T-helper 2 cell treated with Interferon-gamma antibody and Interleukin-4, amounts not matched to agents 5 μg/mL and 100 μg/mL, for 36 hours (primary cell): ENCODE measurements at regions not wholly inside any gene's neighbourhood (a gene's known extent, or its start where the extent isn't known, plus 50 kb on each side); places are given as distances from the start of the nearest gene placed in this dataset.

Experiments
- DNase-seq: peaks from one replicate; pipeline ENCODE4 v3.0.0; 2021; ENCODE audit warnings: low spot score
- H3K27ac Mint-ChIP-seq: one replicate; pipeline ENCODE4 v1.8.0; 2021; ENCODE audit warnings: mild to moderate bottlenecking, mixed read lengths
- H3K27me3 Mint-ChIP-seq: one replicate; pipeline ENCODE4 v1.8.0; 2021; ENCODE audit warnings: low read depth, mixed read lengths
- H3K36me3 Mint-ChIP-seq: one replicate; pipeline ENCODE4 v1.8.0; 2021; ENCODE audit warnings: low read depth, mixed read lengths
- H3K4me1 Mint-ChIP-seq: one replicate; pipeline ENCODE4 v1.8.0; 2021; ENCODE audit warnings: low read depth, mixed read lengths
- H3K4me3 Mint-ChIP-seq: one replicate; pipeline ENCODE4 v1.8.0; 2022; ENCODE audit warnings: mild to moderate bottlenecking, moderate library complexity, mixed read lengths
- H3K9me3 Mint-ChIP-seq: one replicate; pipeline ENCODE4 v1.8.0; 2021; ENCODE audit warnings: mixed read lengths

DNA sequence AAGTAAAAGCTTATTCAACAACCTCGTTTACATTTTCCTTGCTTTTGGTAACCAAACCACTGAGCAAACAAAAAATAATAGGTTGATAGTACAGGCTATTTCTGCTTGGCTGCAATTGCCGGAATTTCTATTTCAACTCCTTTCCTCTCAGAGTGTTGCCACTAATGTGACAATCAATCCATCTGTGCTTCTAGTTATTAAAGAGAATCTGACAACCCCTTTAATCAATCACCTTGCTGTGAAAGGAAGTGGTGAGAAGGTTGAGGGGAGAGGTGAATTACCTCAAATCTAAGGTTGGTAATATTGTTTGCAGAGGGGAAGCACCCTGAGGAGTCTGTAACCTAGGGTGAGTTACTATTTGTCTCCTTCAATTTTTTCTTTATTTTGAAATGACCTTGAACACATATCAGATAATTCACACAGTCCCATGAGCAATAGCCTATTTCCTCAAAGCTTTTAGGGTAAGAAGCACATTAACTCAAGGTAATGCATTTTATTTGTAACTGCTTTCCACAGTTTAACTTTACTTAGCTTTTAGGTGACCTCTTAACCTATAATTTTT is 603.4 kb downstream of the MMUT start:
- H3K9me3 Mint-ChIP-seq: peaks cover 15% of the 10 kb centered on the region
- no peak overlapping the region for H3K27ac Mint-ChIP-seq
- H3K4me1 Mint-ChIP-seq: no peaks in the 10 kb centered on the region
- no peak for DNase-seq
- H3K36me3 Mint-ChIP-seq: no peaks in the 10 kb centered on the region
- H3K27me3 Mint-ChIP-seq: no peaks in the 10 kb centered on the region
- H3K4me3 Mint-ChIP-seq: no peak overlapping the region

GRCh38 chr6:48845219-48845618 is 617.8 kb downstream of the MMUT start:
- H3K27ac Mint-ChIP-seq: no peak overlapping the region
- no peaks in the 10 kb centered on the region for H3K4me1 Mint-ChIP-seq
- H3K27me3 Mint-ChIP-seq: no peaks in the 10 kb centered on the region
- no peaks in the 10 kb centered on the region for H3K36me3 Mint-ChIP-seq
- peaks cover 58% of the 10 kb centered on the region for H3K9me3 Mint-ChIP-seq
- DNase-seq: no peak
- H3K4me3 Mint-ChIP-seq: no peak overlapping the region

DNA sequence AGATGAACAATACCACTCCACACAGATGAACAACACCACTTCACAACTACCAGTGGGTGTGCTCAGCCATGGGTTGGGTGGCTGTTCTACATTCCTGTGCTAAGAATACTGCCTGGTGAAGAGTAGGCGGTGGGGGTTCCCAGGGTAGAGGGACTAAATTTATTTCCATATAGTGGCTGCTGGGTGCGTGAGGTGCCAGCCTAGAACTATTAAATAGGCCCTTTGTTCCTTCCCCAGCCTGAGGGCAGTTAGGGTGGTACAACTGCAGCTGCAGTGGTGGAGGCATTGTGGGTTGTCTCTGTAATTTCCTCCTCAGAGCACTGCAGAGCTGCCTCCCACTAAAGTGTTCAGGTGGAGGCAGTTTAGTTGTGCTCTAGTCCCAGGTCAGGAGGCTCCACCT is 618.4 kb downstream of the MMUT start:
- H3K4me1 Mint-ChIP-seq: no peaks in the 10 kb centered on the region
- peaks cover 57% of the 10 kb centered on the region for H3K9me3 Mint-ChIP-seq
- H3K4me3 Mint-ChIP-seq: no peak overlapping the region
- no peak for DNase-seq
- H3K27me3 Mint-ChIP-seq: no peaks in the 10 kb centered on the region
- H3K27ac Mint-ChIP-seq: no peak overlapping the region
- H3K36me3 Mint-ChIP-seq: no peaks in the 10 kb centered on the region

- H3K4me3 Mint-ChIP-seq: no peak overlapping the region
- H3K27me3 Mint-ChIP-seq: no peaks in the 10 kb centered on the region
- DNase-seq: no peak
- peaks cover 2% of the 10 kb centered on the region for H3K4me1 Mint-ChIP-seq
- no peak overlapping the region for H3K27ac Mint-ChIP-seq
- peaks cover 38% of the 10 kb centered on the region for H3K9me3 Mint-ChIP-seq
- no peaks in the 10 kb centered on the region for H3K36me3 Mint-ChIP-seq
Measured at GRCh38 chr6:48840896-48841295, 622.2 kb downstream of the MMUT start.

GRCh38 chr6:48839206-48839605 is 623.8 kb downstream of the MMUT start:
- peaks cover 32% of the 10 kb centered on the region for H3K9me3 Mint-ChIP-seq
- DNase-seq: no peak
- no peak overlapping the region for H3K4me3 Mint-ChIP-seq
- H3K27me3 Mint-ChIP-seq: no peaks in the 10 kb centered on the region
- H3K27ac Mint-ChIP-seq: no peak overlapping the region
- no peaks in the 10 kb centered on the region for H3K36me3 Mint-ChIP-seq
- H3K4me1 Mint-ChIP-seq: peaks cover 2% of the 10 kb centered on the region

GRCh38 chr6:48837744-48838143 is 625.3 kb downstream of the MMUT start:
- no peak for DNase-seq
- no peak overlapping the region for H3K27ac Mint-ChIP-seq

DNA sequence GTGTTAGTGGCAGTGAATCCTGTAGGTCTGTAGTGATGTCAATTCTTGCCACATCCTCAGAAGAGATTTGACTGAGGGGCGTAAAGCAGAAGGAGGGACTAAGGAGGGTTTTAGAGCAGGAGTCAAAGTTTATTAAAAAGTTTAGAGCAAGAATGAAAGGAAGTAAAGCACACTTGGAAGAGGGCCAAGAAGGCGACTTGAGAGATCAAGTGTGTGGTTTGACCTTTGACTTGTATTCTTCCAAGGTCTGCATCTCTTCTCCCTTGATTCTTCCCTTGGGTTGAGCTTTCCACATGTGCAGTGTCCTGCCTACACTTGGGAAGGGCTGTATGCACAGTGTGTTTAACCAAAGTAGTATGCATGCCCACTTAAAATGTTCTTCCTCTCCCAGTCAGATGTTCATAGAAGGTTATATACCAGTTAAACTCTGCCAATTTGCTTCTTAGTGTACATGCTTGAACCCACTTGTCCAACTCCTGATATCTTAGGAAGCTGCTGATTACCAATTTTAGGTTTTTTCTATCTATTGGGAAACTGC is 627.6 kb downstream of the MMUT start:
- Mint-ChIP-seq H3K4me1 (peaks cover 2% of the 10 kb centered on the region), H3K9me3 (peaks cover 5% of the 10 kb centered on the region), H3K36me3 (no peaks in the 10 kb centered on the region)

More at GRCh38 chr6:48837744-48838143, 625.3 kb downstream of the MMUT start:
- H3K9me3 Mint-ChIP-seq: peaks cover 25% of the 10 kb centered on the region
- H3K4me1 Mint-ChIP-seq: peaks cover 2% of the 10 kb centered on the region
- no peaks in the 10 kb centered on the region for H3K27me3 Mint-ChIP-seq
- H3K36me3 Mint-ChIP-seq: no peaks in the 10 kb centered on the region
- H3K4me3 Mint-ChIP-seq: no peak overlapping the region

DNA sequence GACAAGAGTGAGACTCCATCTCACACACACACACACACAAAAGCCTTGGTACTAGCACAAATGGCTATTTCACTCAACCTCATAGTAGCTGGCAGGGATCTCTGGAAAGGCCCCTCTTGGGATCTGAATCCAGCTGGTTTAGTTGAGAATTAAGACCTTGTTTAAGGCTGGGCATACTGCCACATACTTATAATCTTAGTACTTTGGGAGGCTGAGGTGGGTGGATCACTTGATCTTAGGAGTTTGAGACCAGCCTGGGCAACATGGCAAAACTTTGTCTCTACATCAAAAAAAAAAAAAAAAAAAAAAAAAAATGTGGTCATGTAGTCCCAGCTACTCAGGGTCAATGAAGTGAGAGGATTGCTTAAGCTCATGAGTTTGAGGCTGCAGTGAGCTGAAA is 628.3 kb downstream of the MMUT start:
- Mint-ChIP-seq H3K4me1 (peaks cover 2% of the 10 kb centered on the region), H3K27me3 (no peaks in the 10 kb centered on the region), H3K4me3 (no peak overlapping the region), H3K27ac (no peak overlapping the region), H3K36me3 (no peaks in the 10 kb centered on the region), H3K9me3 (no peaks in the 10 kb centered on the region)
- no peak for DNase-seq

More for the DNA sequence above, 627.6 kb downstream of the MMUT start:
- H3K27ac Mint-ChIP-seq: no peak overlapping the region
- H3K4me3 Mint-ChIP-seq: no peak overlapping the region
- DNase-seq: no peak
- H3K27me3 Mint-ChIP-seq: no peaks in the 10 kb centered on the region

DNA sequence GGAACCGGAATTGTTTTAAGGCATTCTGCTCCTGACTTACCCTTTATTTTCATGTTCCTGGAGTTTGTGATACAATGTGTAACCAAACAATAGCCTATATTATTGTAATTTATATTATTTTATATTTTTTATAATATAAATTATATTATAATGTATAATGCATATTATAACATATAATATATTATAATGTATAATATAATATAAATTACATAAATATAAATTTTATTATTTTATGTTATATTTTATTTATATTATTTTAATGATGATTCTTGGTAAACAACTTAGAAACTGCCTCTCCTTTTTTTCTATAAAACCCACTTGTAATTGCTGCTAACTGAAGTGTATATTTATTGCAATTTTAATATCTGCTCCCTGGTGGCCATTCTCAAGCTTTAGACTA is 629.1 kb downstream of the MMUT start:
- H3K4me3 Mint-ChIP-seq: no peak overlapping the region
- peaks cover 2% of the 10 kb centered on the region for H3K4me1 Mint-ChIP-seq
- H3K27me3 Mint-ChIP-seq: no peaks in the 10 kb centered on the region
- no peak for DNase-seq
- H3K36me3 Mint-ChIP-seq: no peaks in the 10 kb centered on the region
- H3K9me3 Mint-ChIP-seq: no peaks in the 10 kb centered on the region
- no peak overlapping the region for H3K27ac Mint-ChIP-seq

DNA sequence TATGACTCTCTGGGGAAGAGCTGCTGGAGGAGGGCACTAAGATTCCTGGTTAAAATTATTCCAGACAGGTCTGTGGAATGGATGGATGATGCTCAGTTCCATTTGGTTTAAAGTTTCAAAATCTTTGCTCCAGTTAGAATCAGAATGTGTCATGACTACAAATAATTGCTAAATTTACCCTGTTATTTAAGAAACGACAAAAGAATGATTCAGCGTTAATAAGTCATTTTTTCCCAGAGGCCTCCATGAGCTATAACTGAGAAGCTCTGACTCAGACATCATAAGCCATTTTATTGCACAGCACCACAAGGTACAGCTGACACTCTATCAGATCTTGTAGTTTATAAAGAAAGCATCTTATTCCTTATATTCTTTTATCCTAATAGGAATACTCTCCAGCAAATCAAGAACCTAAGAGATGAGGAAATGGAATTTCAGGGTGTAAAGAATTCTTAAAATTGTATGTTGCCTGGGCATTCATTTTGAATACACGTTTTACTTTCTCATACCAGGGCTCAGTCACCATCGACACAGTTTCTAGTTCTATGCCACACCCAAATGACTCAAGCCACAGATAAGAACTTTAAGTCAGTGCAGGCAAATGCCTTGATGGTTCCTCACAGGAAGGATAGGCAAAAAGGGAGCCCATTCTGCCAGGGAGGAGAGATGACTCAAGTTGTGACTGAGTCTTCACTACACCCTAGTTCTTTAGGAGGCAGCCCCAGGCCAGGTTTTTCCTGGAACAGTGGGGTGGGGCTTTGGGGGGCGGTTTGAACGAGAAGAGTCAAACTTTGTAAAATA is 636.0 kb downstream of the MMUT start:
- DNase-seq: no peak
- Mint-ChIP-seq H3K4me1 (no peaks in the 10 kb centered on the region), H3K4me3 (no peak overlapping the region), H3K9me3 (peaks cover 14% of the 10 kb centered on the region), H3K36me3 (no peaks in the 10 kb centered on the region), H3K27me3 (no peaks in the 10 kb centered on the region), H3K27ac (no peak overlapping the region)

- Mint-ChIP-seq H3K9me3 (peaks cover 14% of the 10 kb centered on the region), H3K36me3 (no peaks in the 10 kb centered on the region), H3K27ac (no peak overlapping the region)
Measured at GRCh38 chr6:48826152-48826515, 636.9 kb downstream of the MMUT start.

GRCh38 chr6:48825501-48826151 is 637.4 kb downstream of the MMUT start:
- Mint-ChIP-seq H3K27ac (no peak overlapping the region), H3K36me3 (no peaks in the 10 kb centered on the region), H3K9me3 (peaks cover 14% of the 10 kb centered on the region), H3K27me3 (no peaks in the 10 kb centered on the region), H3K4me1 (no peaks in the 10 kb centered on the region), H3K4me3 (no peak overlapping the region)
- DNase-seq: no peak

More at GRCh38 chr6:48826152-48826515, 636.9 kb downstream of the MMUT start:
- DNase-seq: no peak
- no peak overlapping the region for H3K4me3 Mint-ChIP-seq
- no peaks in the 10 kb centered on the region for H3K27me3 Mint-ChIP-seq
- no peaks in the 10 kb centered on the region for H3K4me1 Mint-ChIP-seq

- H3K9me3 Mint-ChIP-seq: peaks cover 21% of the 10 kb centered on the region
- no peaks in the 10 kb centered on the region for H3K27me3 Mint-ChIP-seq
- DNase-seq: no peak
- no peak overlapping the region for H3K4me3 Mint-ChIP-seq
- no peaks in the 10 kb centered on the region for H3K4me1 Mint-ChIP-seq
- H3K36me3 Mint-ChIP-seq: no peaks in the 10 kb centered on the region
- H3K27ac Mint-ChIP-seq: no peak overlapping the region
Measured at GRCh38 chr6:48818052-48818412, 645.0 kb downstream of the MMUT start.

DNA sequence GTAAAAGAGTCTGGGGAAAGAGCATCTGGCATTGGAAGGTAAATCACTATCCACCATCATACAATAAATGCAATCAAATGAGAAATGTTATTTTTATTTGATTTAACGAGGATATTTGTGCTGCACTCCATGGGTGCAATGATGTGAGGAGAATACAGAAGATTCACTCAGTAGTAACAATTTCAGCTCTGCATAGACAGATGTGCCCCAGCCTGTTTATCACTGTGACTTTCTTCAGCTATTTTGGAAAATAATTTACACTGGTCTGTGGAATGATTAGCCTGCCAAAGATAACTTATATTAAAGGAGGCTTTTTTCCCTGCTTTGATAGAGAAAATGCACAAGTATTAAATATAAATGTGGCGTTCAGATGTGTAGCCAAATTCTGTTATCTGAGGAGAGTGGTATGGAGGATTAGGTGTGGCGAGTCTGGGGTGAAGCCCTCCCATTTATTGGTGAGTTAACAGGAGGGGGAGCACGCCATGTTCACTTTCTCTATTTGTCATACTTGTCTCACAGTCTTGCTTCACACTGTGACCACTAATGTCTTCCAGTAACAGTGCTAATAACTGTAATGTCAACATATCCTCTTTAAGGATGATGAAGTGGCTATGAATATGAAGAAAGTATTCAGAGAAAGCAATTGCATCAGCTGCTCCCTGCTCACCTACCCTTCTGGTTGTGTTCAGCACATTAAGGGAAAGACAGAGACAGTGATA is 645.6 kb downstream of the MMUT start:
- no peak for DNase-seq
- Mint-ChIP-seq H3K36me3 (no peaks in the 10 kb centered on the region), H3K27ac (no peak overlapping the region), H3K4me3 (no peak overlapping the region), H3K4me1 (no peaks in the 10 kb centered on the region), H3K9me3 (peaks cover 21% of the 10 kb centered on the region), H3K27me3 (no peaks in the 10 kb centered on the region)
